ENCODE measurements at regions not wholly inside any gene's neighbourhood (a gene's known extent, or its start where the extent isn't known, plus 50 kb on each side); places are given as distances from the start of the nearest gene placed in this dataset.

GRCh38 chr11:8332891-8333290 is 69.2 kb upstream of the LMO1 start:
- TF ChIP-seq POLR2AphosphoS5 (IDR thresholded peaks at IDR 0.05; ENCODE audit: low read depth, low read length) = no peak
- TF ChIP-seq SIN3A (IDR thresholded peaks at IDR 0.05; ENCODE audit: borderline replicate concordance, insufficient read depth, low read length) = no peak
- TF ChIP-seq REST (IDR thresholded peaks at IDR 0.05; ENCODE audit: insufficient read depth in 1 of 2, low read depth in 2 of 2, low read length in 2 of 2) = no peak
